OCI-LY7 (cell line): ENCODE measurements at regions not wholly inside any gene's neighbourhood (a gene's known extent, or its start where the extent isn't known, plus 50 kb on each side); places are given as distances from the start of the nearest gene placed in this dataset.
"Not testable (repeated sequence)": the region's sequence is repeated elsewhere in the genome, so short reads cannot be mapped to it uniquely, and the experiment has no call there.

Experiments used
- BruUV-seq: library from RNA; stranded (reverse); fragments of 400-500 nt; replicated peaks from 2 replicates; lab custom pipeline; 2021; lab: Mats Ljungman, UMichigan
- CTCF ChIA-PET: fragments of 300-600 bp; sonication (Branson Sonifier 250); formaldehyde crosslinking; loops from one replicate; lab custom pipeline; 2022; ENCODE audit warnings: antibody characterized with exemption; ENCODE audit not compliant: unreplicated experiment; lab: Charles Lee
- POLR2A ChIA-PET: fragments of 300-600 bp; sonication (Branson Sonifier 250); formaldehyde crosslinking; loops from one replicate; lab custom pipeline; 2022; ENCODE audit warnings: antibody characterized with exemption; lab: Charles Lee
- DNase-seq: peaks from one replicate; pipeline ENCODE4 v3.0.0-alpha.2; 2015; ENCODE audit warnings: low spot score
- H2AFZ ChIP-seq: fragments of 200-600 bp; sonication (generic), shearing (Covaris generic); 2 replicates; pipeline ENCODE4 v1.6.1; 2014; ENCODE audit warnings: mild to moderate bottlenecking, antibody characterized with exemption, low read length, moderate library complexity
- H3K27ac ChIP-seq: fragments of 200-600 bp; sonication (generic); 2 replicates; pipeline ENCODE4 v1.5.1; 2014; ENCODE audit warnings: mixed run types, low read depth, mild to moderate bottlenecking, moderate library complexity, low read length, inconsistent platforms; ENCODE audit not compliant: poor library complexity, severe bottlenecking
- H3K36me3 ChIP-seq: fragments of 200-600 bp; sonication (generic); 2 replicates; pipeline ENCODE4 v1.6.1; 2014; ENCODE audit warnings: mild to moderate bottlenecking, antibody characterized with exemption, low read length, moderate library complexity, mixed read lengths; ENCODE audit not compliant: insufficient read depth
- H3K4me1 ChIP-seq: fragments of 200-600 bp; sonication (generic); 2 replicates; pipeline ENCODE4 v1.5.1; 2014; ENCODE audit warnings: mild to moderate bottlenecking, low read length; ENCODE audit not compliant: insufficient read depth, poor library complexity, severe bottlenecking
- H3K4me2 ChIP-seq: fragments of 200-600 bp; sonication (generic); 2 replicates; pipeline ENCODE4 v1.6.1; 2014; ENCODE audit warnings: mild to moderate bottlenecking, low read length
- H3K4me3 ChIP-seq: fragments of 200-600 bp; sonication (generic); 2 replicates; pipeline ENCODE4 v1.5.1; 2014; ENCODE audit warnings: mild to moderate bottlenecking, low read depth, low read length; ENCODE audit not compliant: poor library complexity, severe bottlenecking
- H3K79me2 ChIP-seq: fragments of 200-600 bp; sonication (generic); 2 replicates; pipeline ENCODE4 v1.6.1; 2016; ENCODE audit warnings: low read depth, mild to moderate bottlenecking, low read length, moderate library complexity, mixed read lengths; ENCODE audit not compliant: insufficient read depth
- H3K9me2 ChIP-seq: fragments of 200-600 bp; sonication (generic); 2 replicates; pipeline ENCODE4 v1.6.1; 2016; ENCODE audit warnings: mild to moderate bottlenecking, low read length, mixed read lengths; ENCODE audit not compliant: insufficient read depth
- H3K9me3 ChIP-seq: fragments of 200-600 bp; sonication (generic); 2 replicates; pipeline ENCODE4 v1.6.1; 2014; ENCODE audit warnings: mild to moderate bottlenecking, mixed run types, low read length, mixed read lengths
- H4K20me1 ChIP-seq: fragments of 200-600 bp; sonication (generic); 2 replicates; pipeline ENCODE4 v1.6.1; 2014; ENCODE audit warnings: mild to moderate bottlenecking, antibody characterized with exemption, low read length, moderate library complexity, mixed read lengths; ENCODE audit not compliant: insufficient read depth
- EZH2phosphoT487 ChIP-seq: fragments of 200-600 bp; sonication (generic); IDR thresholded peaks from 2 replicates; pipeline ENCODE4 v1.6.1; 2018; ENCODE audit warnings: low read depth, borderline replicate concordance, mild to moderate bottlenecking, mixed run types, antibody characterized with exemption, low read length, moderate library complexity, mixed read lengths
- intact Hi-C: fragments of 100-400 bp; cut with micrococcal nuclease; formaldehyde crosslinking; loops from one replicate; pipeline ENCODE4 v1.10.0; 2022; ENCODE audit not compliant: unreplicated experiment
- TF ChIP-seq, protein P1 (sequence below): fragments of 200-600 bp; sonication (generic); conservative IDR thresholded peaks from 2 replicates; pipeline ENCODE4 v1.5.1; 2014; ENCODE audit warnings: mild to moderate bottlenecking, antibody characterized with exemption, low read length, moderate library complexity, mixed read lengths

DNA sequence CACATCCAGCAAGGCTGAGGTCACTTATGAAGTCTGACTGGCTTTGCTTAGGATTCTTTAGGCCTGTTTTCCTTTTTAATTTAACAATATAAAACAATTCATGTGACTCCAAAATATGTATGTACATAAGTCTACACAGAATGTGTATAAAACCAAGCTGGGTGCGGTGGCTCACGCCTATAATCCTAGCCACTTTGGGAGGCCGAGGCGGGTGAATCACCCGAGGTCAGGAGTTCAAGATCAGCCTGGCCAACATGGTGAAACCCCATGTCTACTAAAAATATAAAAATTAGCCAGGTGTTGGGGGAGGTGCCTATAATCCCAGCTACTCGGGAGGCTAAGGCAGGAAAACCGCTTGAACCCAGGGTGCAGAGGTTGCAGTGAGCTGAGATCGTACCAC lies 83.1 kb downstream of the SHANK2 start:
- Histone ChIP-seq H3K36me3 (no peaks in the 10 kb centered on the region), H3K4me2 (no peak overlapping the region), H3K79me2 (no peaks in the 10 kb centered on the region), H4K20me1 (no peaks in the 10 kb centered on the region), H2AFZ (no peak overlapping the region), H3K4me1 (no peaks in the 10 kb centered on the region), H3K9me2 (no peaks in the 10 kb centered on the region), H3K4me3 (no peak overlapping the region), H3K9me3 (no peaks in the 10 kb centered on the region), H3K27ac (no peak overlapping the region)
- no TSS peak for BruUV-seq
- no peak for TF ChIP-seq EZH2phosphoT487
- TF ChIP-seq, protein P1, sequence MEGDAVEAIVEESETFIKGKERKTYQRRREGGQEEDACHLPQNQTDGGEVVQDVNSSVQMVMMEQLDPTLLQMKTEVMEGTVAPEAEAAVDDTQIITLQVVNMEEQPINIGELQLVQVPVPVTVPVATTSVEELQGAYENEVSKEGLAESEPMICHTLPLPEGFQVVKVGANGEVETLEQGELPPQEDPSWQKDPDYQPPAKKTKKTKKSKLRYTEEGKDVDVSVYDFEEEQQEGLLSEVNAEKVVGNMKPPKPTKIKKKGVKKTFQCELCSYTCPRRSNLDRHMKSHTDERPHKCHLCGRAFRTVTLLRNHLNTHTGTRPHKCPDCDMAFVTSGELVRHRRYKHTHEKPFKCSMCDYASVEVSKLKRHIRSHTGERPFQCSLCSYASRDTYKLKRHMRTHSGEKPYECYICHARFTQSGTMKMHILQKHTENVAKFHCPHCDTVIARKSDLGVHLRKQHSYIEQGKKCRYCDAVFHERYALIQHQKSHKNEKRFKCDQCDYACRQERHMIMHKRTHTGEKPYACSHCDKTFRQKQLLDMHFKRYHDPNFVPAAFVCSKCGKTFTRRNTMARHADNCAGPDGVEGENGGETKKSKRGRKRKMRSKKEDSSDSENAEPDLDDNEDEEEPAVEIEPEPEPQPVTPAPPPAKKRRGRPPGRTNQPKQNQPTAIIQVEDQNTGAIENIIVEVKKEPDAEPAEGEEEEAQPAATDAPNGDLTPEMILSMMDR = no peak
- CTCF ChIA-PET = no interaction called here
- intact Hi-C loops = no loop called here
- DNase-seq = no peak
- POLR2A ChIA-PET = interaction anchor here (0.6 kb wide), 1 partner anchor 40 kb away, joined by 4 read pairs; no protein-coding TSS in a partner anchor

DNA sequence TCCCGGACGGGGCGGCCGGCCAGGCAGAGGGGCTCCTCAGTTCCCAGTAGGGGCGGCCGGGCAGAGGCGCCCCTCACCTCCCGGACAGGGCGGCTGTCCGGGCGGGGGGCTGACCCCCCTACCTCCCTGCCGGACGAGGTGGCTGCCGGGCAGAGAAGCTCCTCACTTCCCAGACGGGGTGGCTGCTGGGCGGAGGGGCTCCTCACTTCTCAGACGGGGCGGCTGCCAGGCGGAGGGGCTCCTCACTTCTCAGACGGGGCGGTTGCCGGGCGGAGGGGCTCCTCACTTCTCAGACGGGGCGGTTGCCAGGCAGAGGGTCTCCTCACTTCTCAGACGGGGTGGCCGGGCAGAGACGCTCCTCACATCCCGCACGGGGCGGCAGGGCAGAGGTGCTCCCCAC lies 84.6 kb downstream of the SHANK2 start:
- DNase-seq, CTCF ChIA-PET, H3K36me3 ChIP-seq, H3K9me3 ChIP-seq, H3K4me3 ChIP-seq, H2AFZ ChIP-seq, H3K79me2 ChIP-seq, H3K4me2 ChIP-seq, H3K4me1 ChIP-seq, H4K20me1 ChIP-seq, POLR2A ChIA-PET, H3K27ac ChIP-seq, BruUV-seq, intact Hi-C loops, H3K9me2 ChIP-seq: not testable (repeated sequence)

DNA sequence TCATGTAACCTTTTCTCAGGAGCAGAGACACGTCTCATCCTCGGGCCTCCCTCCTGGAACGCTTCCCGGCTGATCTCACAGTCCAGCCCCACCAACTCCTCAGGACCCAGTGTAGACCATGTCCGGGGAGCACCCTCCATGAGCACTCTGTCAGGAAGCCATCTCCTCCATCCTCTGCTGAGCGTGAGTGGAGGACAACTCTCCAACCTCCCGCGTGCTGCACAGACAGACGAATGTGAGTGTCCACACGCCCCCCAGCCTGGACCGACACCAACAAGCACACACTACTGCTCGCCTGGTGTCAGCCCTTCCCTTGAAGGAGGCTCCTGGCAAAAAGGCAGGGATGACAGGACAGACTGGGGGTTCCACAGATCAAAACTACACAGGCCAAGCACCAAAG lies 86.6 kb downstream of the SHANK2 start:
- ChIA-PET POLR2A (no interaction called here), CTCF (no interaction called here)
- no peak overlapping the region for H2AFZ ChIP-seq
- H3K9me2 ChIP-seq = no peaks in the 10 kb centered on the region
- DNase-seq = no peak
- intact Hi-C loops = no loop called here
- no peaks in the 10 kb centered on the region for H3K36me3 ChIP-seq
- BruUV-seq = no TSS peak
- no peak overlapping the region for H3K27ac ChIP-seq
- no peaks in the 10 kb centered on the region for H3K79me2 ChIP-seq
- H3K4me2 ChIP-seq = no peak overlapping the region
- H3K4me1 ChIP-seq = no peaks in the 10 kb centered on the region
- H3K9me3 ChIP-seq = no peaks in the 10 kb centered on the region
- no peak overlapping the region for H3K4me3 ChIP-seq
- TF ChIP-seq EZH2phosphoT487 = no peak
- TF ChIP-seq, protein P1 = no peak
- H4K20me1 ChIP-seq = no peaks in the 10 kb centered on the region
